ENCODE measurements at regions not wholly inside any gene's neighbourhood (a gene's known extent, or its start where the extent isn't known, plus 50 kb on each side); places are given as distances from the start of the nearest gene placed in this dataset.

DNA sequence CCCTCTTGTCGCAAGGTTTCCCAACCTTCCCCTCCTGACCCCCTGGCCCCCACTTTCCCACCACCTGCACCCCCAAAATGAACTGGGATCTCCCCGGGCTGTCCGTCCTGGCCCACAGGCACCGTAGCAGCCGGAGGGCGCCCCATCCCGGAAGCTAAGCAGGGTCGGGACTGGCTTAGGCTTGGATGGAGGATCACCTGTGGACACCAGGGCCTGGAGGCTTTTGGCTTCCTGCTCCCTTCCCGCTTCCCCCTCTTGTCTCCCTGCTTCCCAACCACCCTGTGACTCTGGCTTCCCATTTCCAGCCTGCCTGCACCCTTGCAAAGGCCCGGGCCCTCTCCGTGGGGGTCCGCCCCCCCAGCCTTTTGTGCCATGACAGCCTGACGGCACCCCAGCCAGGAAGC is 2291.3 kb downstream of the TP53TG3F start:
- ATAC-seq (ENCODE audit: low read depth) (no peak), DNase-seq (no peak)
- H3K4me1 ChIP-seq (ENCODE audit: control insufficient read depth in 2 of 2, insufficient read depth in 2 of 2, low read length in 2 of 2) = no peaks in the 10 kb centered on the region
- no peaks in the 10 kb centered on the region for H3K79me2 ChIP-seq (ENCODE audit: control insufficient read depth, insufficient read depth, low read length)
- H3K27me3 ChIP-seq (replicated peaks in 1 of 4; ENCODE audit: control extremely low read depth in 1 of 4, control insufficient read depth in 3 of 4, insufficient read depth in 4 of 4, low read length in 3 of 4) = no peaks in the 10 kb centered on the region
- ChIA-PET CTCF (no interaction called here), POLR2A (no interaction called here)
- Mint-ChIP-seq H3K9me3 (ENCODE audit: insufficient read depth) (peaks cover 3% of the 10 kb centered on the region), H3K27ac (no peak overlapping the region), H3K4me1 (no peaks in the 10 kb centered on the region), H3K27me3 (no peaks in the 10 kb centered on the region), H3K4me3 (no peak overlapping the region)
- no peaks in the 10 kb centered on the region for H4K20me1 ChIP-seq (ENCODE audit: control insufficient read depth, insufficient read depth, low read length, poor library complexity, severe bottlenecking)
- H3K9me3 ChIP-seq (ENCODE audit: control extremely low read depth in 1 of 3, control insufficient read depth in 2 of 3, insufficient read depth in 1 of 3, low read length in 2 of 3) = peaks cover 0 to 94% (median 2%) of the 10 kb centered on the region in 3 donors
- intact Hi-C loops (cut with micrococcal nuclease) = no loop called here
- WGBS (ENCODE audit: insufficient coverage) = 92% methylated on average over 13 of the region's 13 CpGs
- no peak overlapping the region for H3K9ac ChIP-seq (ENCODE audit: low read length)
- H3K27ac ChIP-seq (ENCODE audit: low read length in 2 of 2) = no peak overlapping the region
- no peak for TF ChIP-seq EZH2 (IDR thresholded peaks at IDR 0.05; ENCODE audit: borderline replicate concordance, insufficient read depth, low read depth, low read length, poor library complexity, severe bottlenecking)
- TF ChIP-seq, protein P1, sequence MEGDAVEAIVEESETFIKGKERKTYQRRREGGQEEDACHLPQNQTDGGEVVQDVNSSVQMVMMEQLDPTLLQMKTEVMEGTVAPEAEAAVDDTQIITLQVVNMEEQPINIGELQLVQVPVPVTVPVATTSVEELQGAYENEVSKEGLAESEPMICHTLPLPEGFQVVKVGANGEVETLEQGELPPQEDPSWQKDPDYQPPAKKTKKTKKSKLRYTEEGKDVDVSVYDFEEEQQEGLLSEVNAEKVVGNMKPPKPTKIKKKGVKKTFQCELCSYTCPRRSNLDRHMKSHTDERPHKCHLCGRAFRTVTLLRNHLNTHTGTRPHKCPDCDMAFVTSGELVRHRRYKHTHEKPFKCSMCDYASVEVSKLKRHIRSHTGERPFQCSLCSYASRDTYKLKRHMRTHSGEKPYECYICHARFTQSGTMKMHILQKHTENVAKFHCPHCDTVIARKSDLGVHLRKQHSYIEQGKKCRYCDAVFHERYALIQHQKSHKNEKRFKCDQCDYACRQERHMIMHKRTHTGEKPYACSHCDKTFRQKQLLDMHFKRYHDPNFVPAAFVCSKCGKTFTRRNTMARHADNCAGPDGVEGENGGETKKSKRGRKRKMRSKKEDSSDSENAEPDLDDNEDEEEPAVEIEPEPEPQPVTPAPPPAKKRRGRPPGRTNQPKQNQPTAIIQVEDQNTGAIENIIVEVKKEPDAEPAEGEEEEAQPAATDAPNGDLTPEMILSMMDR (IDR thresholded peaks at IDR 0.05) = no peak
- no peak overlapping the region for H3K4me2 ChIP-seq (replicated peaks; ENCODE audit: low read depth, low read length, poor library complexity, severe bottlenecking)
- H3K4me3 ChIP-seq (ENCODE audit: control extremely low read depth in 1 of 5, extremely low read depth in 1 of 5, insufficient read depth in 1 of 5, low read depth in 2 of 5, low read length in 4 of 5) = no peak overlapping the region
- no peak overlapping the region for H2AFZ ChIP-seq (ENCODE audit: insufficient read depth, low read depth, low read length, poor library complexity, severe bottlenecking)
- H3K36me3 ChIP-seq (replicated peaks in 1 of 2; ENCODE audit: control extremely low read depth in 1 of 2, control insufficient read depth in 1 of 2, extremely low read depth in 1 of 2, insufficient read depth in 2 of 2, low read length in 1 of 2) = no peaks in the 10 kb centered on the region

DNA sequence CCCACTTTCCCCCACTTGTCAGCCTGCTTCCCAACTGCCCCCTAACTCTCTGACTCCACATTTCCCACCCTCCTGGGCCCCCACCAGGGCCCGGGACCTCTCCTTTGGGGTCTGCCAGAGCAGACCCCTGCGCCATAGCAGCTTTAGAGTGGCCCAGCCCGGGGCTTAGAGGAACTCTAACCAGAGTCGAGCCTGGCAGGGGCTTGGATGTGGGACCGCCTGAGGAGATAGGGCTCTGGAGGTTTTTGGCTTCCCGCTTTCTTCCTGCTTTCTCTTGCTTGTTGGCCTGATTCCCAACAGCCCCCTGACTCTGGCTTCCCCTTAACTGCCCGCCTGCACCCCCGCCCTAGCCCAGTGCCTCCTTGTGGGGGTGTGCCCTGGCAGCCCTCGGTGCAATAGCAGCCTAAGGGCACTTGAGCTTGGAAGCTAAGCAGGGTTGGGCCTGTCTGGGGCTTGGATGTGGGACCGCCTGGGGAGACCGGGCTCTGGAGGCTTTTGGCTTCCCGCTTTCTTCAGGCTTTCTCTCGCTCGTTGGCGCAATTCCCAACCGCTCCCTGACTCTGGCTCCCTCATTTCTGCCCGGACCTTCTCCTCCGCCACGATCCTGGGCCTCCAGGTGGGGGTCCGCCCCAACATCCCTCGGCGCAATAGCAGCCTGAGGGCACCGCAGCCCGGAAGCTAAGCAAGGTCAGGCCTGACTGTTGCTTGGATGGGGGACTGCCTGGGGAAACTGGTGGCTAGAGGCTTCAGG is 2292.0 kb downstream of the TP53TG3F start:
- TF ChIP-seq, protein P1 (IDR thresholded peaks at IDR 0.05) = no peak
- TF ChIP-seq EZH2 (IDR thresholded peaks at IDR 0.05; ENCODE audit: borderline replicate concordance, insufficient read depth, low read depth, low read length, poor library complexity, severe bottlenecking) = no peak

More for the DNA sequence above, 2292.0 kb downstream of the TP53TG3F start:
- Histone ChIP-seq H3K36me3 (replicated peaks in 1 of 2; ENCODE audit: control extremely low read depth in 1 of 2, control insufficient read depth in 1 of 2, extremely low read depth in 1 of 2, insufficient read depth in 2 of 2, low read length in 1 of 2) (no peaks in the 10 kb centered on the region), H4K20me1 (ENCODE audit: control insufficient read depth, insufficient read depth, low read length, poor library complexity, severe bottlenecking) (no peaks in the 10 kb centered on the region), H3K9ac (ENCODE audit: low read length) (no peak overlapping the region), H3K4me3 (ENCODE audit: control extremely low read depth in 1 of 5, extremely low read depth in 1 of 5, insufficient read depth in 1 of 5, low read depth in 2 of 5, low read length in 4 of 5) (no peak overlapping the region), H3K27me3 (replicated peaks in 1 of 4; ENCODE audit: control extremely low read depth in 1 of 4, control insufficient read depth in 3 of 4, insufficient read depth in 4 of 4, low read length in 3 of 4) (no peaks in the 10 kb centered on the region), H3K4me2 (replicated peaks; ENCODE audit: low read depth, low read length, poor library complexity, severe bottlenecking) (no peak overlapping the region), H3K79me2 (ENCODE audit: control insufficient read depth, insufficient read depth, low read length) (no peaks in the 10 kb centered on the region), H3K9me3 (ENCODE audit: control extremely low read depth in 1 of 3, control insufficient read depth in 2 of 3, insufficient read depth in 1 of 3, low read length in 2 of 3) (peaks cover 0 to 88% (median 2%) of the 10 kb centered on the region in 3 donors), H3K4me1 (ENCODE audit: control insufficient read depth in 2 of 2, insufficient read depth in 2 of 2, low read length in 2 of 2) (no peaks in the 10 kb centered on the region), H2AFZ (ENCODE audit: insufficient read depth, low read depth, low read length, poor library complexity, severe bottlenecking) (no peak overlapping the region), H3K27ac (ENCODE audit: low read length in 2 of 2) (no peak overlapping the region)
- peaks cover 3% of the 10 kb centered on the region for H3K9me3 Mint-ChIP-seq (ENCODE audit: insufficient read depth)
- ATAC-seq (ENCODE audit: low read depth) = no peak
- ChIA-PET CTCF (no interaction called here), POLR2A (no interaction called here)
- no peaks in the 10 kb centered on the region for H3K27me3 Mint-ChIP-seq
- intact Hi-C loops (cut with micrococcal nuclease) = no loop called here
- WGBS (ENCODE audit: insufficient coverage) = 94% methylated on average over 24 of the region's 24 CpGs
- H3K4me3 Mint-ChIP-seq = no peak overlapping the region
- DNase-seq = no peak
- no peak overlapping the region for H3K27ac Mint-ChIP-seq
- H3K4me1 Mint-ChIP-seq = no peaks in the 10 kb centered on the region

Measured in B cell (primary cell).